ENCODE measurements at regions not wholly inside any gene's neighbourhood (a gene's known extent, or its start where the extent isn't known, plus 50 kb on each side); places are given as distances from the start of the nearest gene placed in this dataset.

DNA sequence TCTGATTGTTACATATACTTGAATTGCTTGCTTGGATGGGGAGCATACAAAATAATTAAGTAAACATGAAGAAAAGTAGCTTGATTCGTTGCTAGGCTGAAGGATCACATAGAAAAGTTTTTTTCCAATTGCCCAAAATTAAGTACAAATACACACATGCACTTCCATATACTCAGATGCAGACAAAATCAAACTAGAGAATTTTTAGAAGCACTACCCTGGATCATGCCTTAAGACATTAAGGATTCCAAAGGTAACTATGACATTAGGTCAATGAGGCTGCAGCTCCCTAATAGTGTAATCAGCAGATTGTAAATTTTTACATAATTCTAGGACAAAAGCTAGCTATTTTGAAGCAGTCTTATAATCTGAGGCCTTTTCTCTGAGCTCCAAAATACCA lies 216.9 kb upstream of the TMEM161B start:
- Histone ChIP-seq H3K4me3 (no peak overlapping the region), H3K27me3 (peaks cover 5% of the 10 kb centered on the region), H3K27ac (no peak overlapping the region), H3K4me1 (no peaks in the 10 kb centered on the region), H3K9me3 (no peaks in the 10 kb centered on the region), H3K36me3 (no peaks in the 10 kb centered on the region)
- intact Hi-C loops (cut with DNase I; ENCODE audit: low total_unique reads), result no loop called here
- in situ Hi-C loops (cut with MboI; ENCODE audit: low pct_ligation_motif_present in 1 of 4, low pct_unique_long_range_greater_than_20kb in 1 of 4, low sequenced_read_pairs in 3 of 4), result no loop called here
- no peak for DNase-seq
- 67 to 71% methylated on average over 1 of the region's 1 CpG for WGBS, 2 donors (ENCODE audit: low coverage in 1 of 2)
- TF ChIP-seq EP300 (IDR thresholded peaks at IDR 0.05; ENCODE audit: low read depth), result no peak
- no peak for TF ChIP-seq POLR2A (IDR thresholded peaks at IDR 0.05)
- no peak for TF ChIP-seq CTCF (IDR thresholded peaks at IDR 0.05)
- no peak for TF ChIP-seq POLR2AphosphoS5 (IDR thresholded peaks at IDR 0.05)

- Histone ChIP-seq H3K36me3 (no peaks in the 10 kb centered on the region), H3K27ac (no peak overlapping the region), H3K4me3 (no peak overlapping the region), H3K9me3 (no peaks in the 10 kb centered on the region), H3K27me3 (peaks cover 5% of the 10 kb centered on the region), H3K4me1 (no peaks in the 10 kb centered on the region)
- intact Hi-C loops (cut with DNase I; ENCODE audit: low total_unique reads), result no loop called here
- in situ Hi-C loops (cut with MboI; ENCODE audit: low pct_ligation_motif_present in 1 of 4, low pct_unique_long_range_greater_than_20kb in 1 of 4, low sequenced_read_pairs in 3 of 4), result no loop called here
- TF ChIP-seq POLR2AphosphoS5 (IDR thresholded peaks at IDR 0.05), result no peak
- no peak for TF ChIP-seq CTCF (IDR thresholded peaks at IDR 0.05)
- TF ChIP-seq EP300 (IDR thresholded peaks at IDR 0.05; ENCODE audit: low read depth), result no peak
- no peak for TF ChIP-seq POLR2A (IDR thresholded peaks at IDR 0.05)
- 81 to 85% methylated on average over 10 of the region's 10 CpGs for WGBS, 2 donors (ENCODE audit: low coverage in 1 of 2)
- no peak for DNase-seq
These were observed 215.5 kb upstream of the TMEM161B start for GRCh38 chr5:88483964-88484672.

DNA sequence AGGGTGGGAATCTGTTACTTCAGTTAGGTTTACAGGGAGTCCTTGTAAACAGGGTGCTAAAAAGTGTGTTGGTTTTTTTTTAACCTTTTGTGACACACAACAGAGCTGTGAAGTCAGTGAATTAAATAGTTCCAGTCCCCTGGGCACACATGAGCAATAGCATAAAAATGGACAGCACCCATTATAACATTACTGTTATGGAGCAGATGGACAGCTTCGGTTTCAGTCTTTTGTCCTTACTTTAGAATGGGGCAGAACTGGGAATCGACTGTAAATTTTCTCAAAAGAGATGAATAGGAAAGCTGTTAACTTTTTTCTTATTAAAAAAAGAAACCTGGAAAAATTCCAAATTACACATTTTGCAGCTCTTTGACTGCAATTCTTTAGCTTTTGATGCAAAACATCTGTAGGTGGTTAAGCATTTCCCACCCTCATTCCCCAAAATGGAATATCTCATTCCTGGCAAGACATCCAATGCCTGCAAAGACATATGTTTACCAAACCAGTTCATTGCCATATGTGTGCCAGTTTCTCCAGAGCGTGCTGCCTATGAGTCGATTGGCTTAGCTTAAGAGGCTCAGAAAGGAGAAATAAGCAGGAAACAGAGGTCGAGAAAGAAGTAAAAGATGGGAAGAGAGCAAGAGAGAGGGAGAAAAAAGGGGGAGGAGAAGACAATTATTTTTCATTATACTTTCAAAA lies 212.3 kb upstream of the TMEM161B start:
- DNase-seq, result no peak
- TF ChIP-seq POLR2AphosphoS5 (IDR thresholded peaks at IDR 0.05), result no peak
- no peak for TF ChIP-seq EP300 (IDR thresholded peaks at IDR 0.05; ENCODE audit: low read depth)
- TF ChIP-seq CTCF (IDR thresholded peaks at IDR 0.05), result no peak
- TF ChIP-seq POLR2A (IDR thresholded peaks at IDR 0.05), result no peak
- H3K27me3 ChIP-seq, result no peaks in the 10 kb centered on the region
- no peak overlapping the region for H3K4me3 ChIP-seq
- intact Hi-C loops (cut with DNase I; ENCODE audit: low total_unique reads), result no loop called here
- no peaks in the 10 kb centered on the region for H3K36me3 ChIP-seq
- no peaks in the 10 kb centered on the region for H3K9me3 ChIP-seq
- H3K4me1 ChIP-seq, result no peaks in the 10 kb centered on the region
- 59 to 63% methylated on average over 5 of the region's 5 CpGs for WGBS, 2 donors (ENCODE audit: low coverage in 1 of 2)
- in situ Hi-C loops (cut with MboI; ENCODE audit: low pct_ligation_motif_present in 1 of 4, low pct_unique_long_range_greater_than_20kb in 1 of 4, low sequenced_read_pairs in 3 of 4), result no loop called here
- H3K27ac ChIP-seq, result no peak overlapping the region

DNA sequence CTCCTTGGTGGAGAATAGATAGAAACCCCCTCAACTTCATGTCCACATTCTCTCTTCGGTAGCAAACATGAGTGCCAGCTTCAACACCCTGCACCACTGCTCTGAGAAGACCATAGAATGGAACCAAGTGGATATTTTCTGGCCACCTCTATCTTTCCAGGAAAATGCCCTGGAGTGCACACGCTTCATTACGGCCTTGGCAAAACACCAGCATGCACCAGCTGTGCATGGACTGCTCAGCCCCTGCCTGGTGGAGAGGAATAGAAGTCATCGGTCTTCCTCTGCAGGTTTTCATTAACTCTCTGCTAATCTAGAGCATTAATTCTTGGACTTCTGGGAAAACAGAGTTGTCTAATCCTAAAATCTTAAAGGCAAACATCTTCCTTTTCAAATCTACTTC lies 211.6 kb upstream of the TMEM161B start:
- H3K27ac ChIP-seq, result no peak overlapping the region
- DNase-seq, result no peak
- intact Hi-C loops (cut with DNase I; ENCODE audit: low total_unique reads), result no loop called here
- H3K27me3 ChIP-seq, result no peaks in the 10 kb centered on the region
- no peaks in the 10 kb centered on the region for H3K4me1 ChIP-seq
- H3K36me3 ChIP-seq, result no peaks in the 10 kb centered on the region
- H3K9me3 ChIP-seq, result no peaks in the 10 kb centered on the region
- H3K4me3 ChIP-seq, result no peak overlapping the region
- TF ChIP-seq CTCF (IDR thresholded peaks at IDR 0.05), result no peak
- no peak for TF ChIP-seq EP300 (IDR thresholded peaks at IDR 0.05; ENCODE audit: low read depth)
- TF ChIP-seq POLR2A (IDR thresholded peaks at IDR 0.05), result no peak
- WGBS, 2 donors (ENCODE audit: low coverage in 1 of 2), result 76 to 80% methylated on average over 1 to 4 of the region's 4 CpGs
- in situ Hi-C loops (cut with MboI; ENCODE audit: low pct_ligation_motif_present in 1 of 4, low pct_unique_long_range_greater_than_20kb in 1 of 4, low sequenced_read_pairs in 3 of 4), result no loop called here

Measured in transverse colon (tissue), 4 donors.